Stimulated activated CD8-positive, alpha-beta memory T cell treated with anti-CD3 and anti-CD28 coated beads, Interleukin-7, amount 100 ng/mL, for 48 hours (primary cell): ENCODE measurements at regions not wholly inside any gene's neighbourhood (a gene's known extent, or its start where the extent isn't known, plus 50 kb on each side); places are given as distances from the start of the nearest gene placed in this dataset.
"Not testable (repeated sequence)": the region's sequence is repeated elsewhere in the genome, so short reads cannot be mapped to it uniquely, and the experiment has no call there.

Source experiments
- DNase-seq, 2 donors: peaks; one replicate each; pipeline ENCODE4 v3.0.0-alpha.2; 2020; ENCODE audit warnings: low read depth in 1 of 2; ENCODE audit errors: extremely low read depth in 1 of 2

- no peak for DNase-seq
These were observed 604.7 kb upstream of the CITED2 start for GRCh38 chr6:139979021-139979725.

- no peak for DNase-seq
These were observed 603.5 kb upstream of the CITED2 start for GRCh38 chr6:139977887-139978332.

GRCh38 chr6:139973669-139974344, 599.4 kb upstream of the CITED2 start:
- no peak for DNase-seq

- no peak for DNase-seq
These were observed 597.7 kb upstream of the CITED2 start for GRCh38 chr6:139972116-139972515.

- DNase-seq, result no peak
These were observed 596.1 kb upstream of the CITED2 start for GRCh38 chr6:139970591-139970991.

- no peak for DNase-seq
These were observed 593.0 kb upstream of the CITED2 start for GRCh38 chr6:139967497-139967896.

GRCh38 chr6:139965393-139965792, 590.9 kb upstream of the CITED2 start:
- DNase-seq, result no peak

GRCh38 chr6:139964737-139965136, 590.3 kb upstream of the CITED2 start:
- DNase-seq, result no peak

- DNase-seq, result no peak
These were observed 588.4 kb upstream of the CITED2 start for GRCh38 chr6:139962654-139963347.

- no peak for DNase-seq
These were observed 586.7 kb upstream of the CITED2 start for GRCh38 chr6:139961190-139961589.

GRCh38 chr6:139960671-139961070, 586.2 kb upstream of the CITED2 start:
- DNase-seq, result no peak

- DNase-seq, result no peak
These were observed 581.1 kb upstream of the CITED2 start for GRCh38 chr6:139955366-139956155.

- no peak for DNase-seq
These were observed 580.1 kb upstream of the CITED2 start for GRCh38 chr6:139954463-139955071.

- not testable (repeated sequence) for DNase-seq
These were observed 579.3 kb upstream of the CITED2 start for GRCh38 chr6:139953780-139954179.

GRCh38 chr6:139951172-139951571, 576.7 kb upstream of the CITED2 start:
- no peak for DNase-seq

- no peak for DNase-seq
These were observed 570.5 kb upstream of the CITED2 start for GRCh38 chr6:139944976-139945375.

GRCh38 chr6:139944131-139944530, 569.7 kb upstream of the CITED2 start:
- DNase-seq, result no peak

- no peak for DNase-seq
These were observed 568.9 kb upstream of the CITED2 start for GRCh38 chr6:139943391-139943790.

GRCh38 chr6:139942331-139942730, 567.9 kb upstream of the CITED2 start:
- no peak for DNase-seq

- no peak for DNase-seq
These were observed 567.4 kb upstream of the CITED2 start for GRCh38 chr6:139941826-139942225.
